ENCODE measurements at regions not wholly inside any gene's neighbourhood (a gene's known extent, or its start where the extent isn't known, plus 50 kb on each side); places are given as distances from the start of the nearest gene placed in this dataset.
"Not testable (repeated sequence)": the region's sequence is repeated elsewhere in the genome, so short reads cannot be mapped to it uniquely, and the experiment has no call there.

GRCh38 chr14:29982171-29982570 lies 54.5 kb upstream of the PRKD1 start:
- intact Hi-C loops (cut with micrococcal nuclease) = no loop called here
- Mint-ChIP-seq H3K27me3 (no peaks in the 10 kb centered on the region), H3K9me3 (no peaks in the 10 kb centered on the region), H3K27ac (no peak overlapping the region), H3K4me1 (ENCODE audit: low read depth) (no peaks in the 10 kb centered on the region), H3K36me3 (ENCODE audit: low read depth) (no peaks in the 10 kb centered on the region), H3K4me3 (no peak overlapping the region)

DNA sequence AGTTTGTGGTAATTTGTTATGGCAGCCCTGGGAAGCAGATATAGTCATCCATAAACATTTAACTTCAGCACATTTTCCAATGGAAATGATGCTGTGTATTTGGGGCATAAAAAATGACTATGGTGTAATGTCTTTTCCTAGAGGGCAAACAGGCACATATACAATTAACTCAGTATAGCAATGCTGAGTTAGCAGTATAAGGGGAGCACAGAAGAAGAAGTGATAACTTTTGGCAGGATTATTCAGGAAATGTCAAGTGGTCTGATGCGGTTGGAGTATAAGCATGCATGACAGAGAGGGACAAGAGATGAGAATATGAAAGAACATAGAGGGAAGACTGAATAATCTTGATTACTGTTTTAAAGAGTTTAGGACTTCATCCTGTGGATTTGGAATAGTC lies 55.3 kb upstream of the PRKD1 start:
- Mint-ChIP-seq H3K4me1 (ENCODE audit: low read depth) (no peaks in the 10 kb centered on the region), H3K36me3 (ENCODE audit: low read depth) (no peaks in the 10 kb centered on the region)

GRCh38 chr14:29990344-29990857 lies 62.8 kb upstream of the PRKD1 start:
- H3K36me3 Mint-ChIP-seq (ENCODE audit: low read depth); intact Hi-C loops (cut with micrococcal nuclease); H3K27ac Mint-ChIP-seq; H3K27me3 Mint-ChIP-seq; H3K4me3 Mint-ChIP-seq; H3K4me1 Mint-ChIP-seq (ENCODE audit: low read depth); H3K9me3 Mint-ChIP-seq: not testable (repeated sequence)

More for the DNA sequence above, 55.3 kb upstream of the PRKD1 start:
- no peaks in the 10 kb centered on the region for H3K9me3 Mint-ChIP-seq
- H3K4me3 Mint-ChIP-seq = no peak overlapping the region
- no peak overlapping the region for H3K27ac Mint-ChIP-seq
- no peaks in the 10 kb centered on the region for H3K27me3 Mint-ChIP-seq
- intact Hi-C loops (cut with micrococcal nuclease) = no loop called here

- Mint-ChIP-seq H3K4me1 (ENCODE audit: low read depth) (no peaks in the 10 kb centered on the region), H3K36me3 (ENCODE audit: low read depth) (no peaks in the 10 kb centered on the region), H3K4me3 (no peak overlapping the region), H3K27me3 (no peaks in the 10 kb centered on the region), H3K9me3 (no peaks in the 10 kb centered on the region), H3K27ac (no peak overlapping the region)
- intact Hi-C loops (cut with micrococcal nuclease) = no loop called here
These were observed 63.3 kb upstream of the PRKD1 start for GRCh38 chr14:29990993-29991392.

- intact Hi-C loops (cut with micrococcal nuclease) = no loop called here
- Mint-ChIP-seq H3K4me3 (no peak overlapping the region), H3K4me1 (ENCODE audit: low read depth) (no peaks in the 10 kb centered on the region), H3K27me3 (no peaks in the 10 kb centered on the region), H3K9me3 (no peaks in the 10 kb centered on the region), H3K27ac (no peak overlapping the region), H3K36me3 (ENCODE audit: low read depth) (no peaks in the 10 kb centered on the region)
These were observed 65.5 kb upstream of the PRKD1 start for GRCh38 chr14:29993143-29993542.

DNA sequence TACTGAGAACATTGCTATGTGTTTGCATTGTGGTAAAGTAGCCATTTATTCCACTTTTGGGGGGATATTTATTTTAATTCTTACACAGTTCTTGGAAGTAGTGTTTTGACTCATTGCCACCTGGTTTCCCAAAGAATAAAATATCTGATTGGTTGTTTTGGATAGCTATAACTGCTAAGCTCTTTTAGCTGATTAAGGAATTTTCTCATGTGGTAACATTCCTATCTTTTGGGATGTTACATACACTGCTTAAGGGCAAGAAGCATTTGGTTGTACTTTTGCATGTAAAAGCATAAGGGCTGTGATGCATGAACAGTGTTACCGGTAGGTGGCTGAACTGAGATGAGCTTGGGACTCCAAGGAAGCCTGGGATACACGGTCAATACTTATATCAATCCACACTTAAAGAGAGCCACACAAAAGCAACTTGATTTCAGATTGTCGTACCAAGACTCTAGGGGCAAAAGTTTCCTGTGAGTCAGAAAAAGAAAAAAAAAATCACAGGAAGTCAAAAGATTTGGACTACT lies 71.4 kb upstream of the PRKD1 start:
- intact Hi-C loops (cut with micrococcal nuclease) = no loop called here
- Mint-ChIP-seq H3K4me3 (no peak overlapping the region), H3K4me1 (ENCODE audit: low read depth) (no peaks in the 10 kb centered on the region), H3K27ac (no peak overlapping the region), H3K36me3 (ENCODE audit: low read depth) (no peaks in the 10 kb centered on the region), H3K9me3 (no peaks in the 10 kb centered on the region), H3K27me3 (no peaks in the 10 kb centered on the region)

DNA sequence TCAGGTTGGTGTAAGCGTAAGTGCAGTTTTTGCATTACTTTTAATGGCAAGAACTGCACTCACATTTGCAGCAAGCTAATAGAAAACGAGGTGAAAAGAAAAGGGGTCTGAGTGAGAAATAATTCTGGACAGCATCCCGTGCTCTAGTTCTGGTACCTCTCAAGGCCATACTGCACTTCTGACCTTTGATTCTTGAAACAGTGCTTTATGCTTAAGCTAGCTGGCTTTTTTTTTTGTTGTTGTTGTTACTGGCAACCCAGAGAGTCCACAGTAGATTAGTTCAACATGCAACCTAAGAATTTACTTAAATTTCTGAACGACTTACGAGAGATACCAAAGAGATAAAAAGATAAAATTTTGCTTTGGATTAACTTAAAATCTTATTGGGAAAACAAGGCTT lies 75.2 kb upstream of the PRKD1 start:
- Mint-ChIP-seq H3K27me3 (no peaks in the 10 kb centered on the region), H3K4me3 (no peak overlapping the region), H3K27ac (no peak overlapping the region), H3K9me3 (no peaks in the 10 kb centered on the region), H3K4me1 (ENCODE audit: low read depth) (no peaks in the 10 kb centered on the region), H3K36me3 (ENCODE audit: low read depth) (no peaks in the 10 kb centered on the region)
- intact Hi-C loops (cut with micrococcal nuclease) = no loop called here

DNA sequence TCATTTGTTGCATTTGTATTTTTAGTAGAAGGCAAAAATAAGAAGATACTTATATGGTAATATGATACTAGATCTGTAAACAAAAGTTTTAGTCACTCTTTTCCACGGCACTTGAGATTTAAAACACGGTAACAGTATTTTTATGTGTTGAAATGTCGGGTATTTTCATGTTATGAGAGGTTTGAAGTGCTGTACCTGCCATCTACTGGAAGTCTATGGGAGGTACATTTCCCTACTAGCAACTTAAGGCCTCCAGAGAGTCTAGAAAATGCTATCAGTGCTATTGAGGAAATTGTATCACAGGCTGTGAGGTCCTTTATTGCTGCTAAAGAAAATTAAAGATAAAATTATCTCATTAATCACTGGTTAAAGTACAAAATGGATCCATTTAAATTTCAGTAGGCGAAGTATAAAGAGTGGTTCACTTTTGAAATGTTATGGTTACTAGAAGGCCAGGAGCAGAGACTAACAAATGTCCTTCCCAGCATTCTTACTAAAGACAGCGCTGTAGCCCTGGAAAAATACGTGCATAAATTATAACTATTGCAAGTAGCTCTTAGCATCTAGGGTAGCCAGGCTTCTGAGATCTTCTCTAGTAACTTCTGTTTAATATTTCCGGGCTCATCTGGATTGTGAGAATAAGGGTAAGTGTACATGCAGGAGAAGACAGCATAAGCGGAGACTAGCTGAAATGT lies 77.6 kb upstream of the PRKD1 start:
- H3K4me3 Mint-ChIP-seq = no peak overlapping the region
- intact Hi-C loops (cut with micrococcal nuclease) = no loop called here
- no peak overlapping the region for H3K27ac Mint-ChIP-seq
- H3K36me3 Mint-ChIP-seq (ENCODE audit: low read depth) = no peaks in the 10 kb centered on the region
- H3K27me3 Mint-ChIP-seq = no peaks in the 10 kb centered on the region
- H3K9me3 Mint-ChIP-seq = no peaks in the 10 kb centered on the region
- no peaks in the 10 kb centered on the region for H3K4me1 Mint-ChIP-seq (ENCODE audit: low read depth)

- Mint-ChIP-seq H3K36me3 (ENCODE audit: low read depth) (no peaks in the 10 kb centered on the region), H3K27ac (no peak overlapping the region), H3K4me1 (ENCODE audit: low read depth) (no peaks in the 10 kb centered on the region), H3K4me3 (no peak overlapping the region), H3K9me3 (no peaks in the 10 kb centered on the region), H3K27me3 (no peaks in the 10 kb centered on the region)
- intact Hi-C loops (cut with micrococcal nuclease) = no loop called here
These were observed 79.0 kb upstream of the PRKD1 start for GRCh38 chr14:30006695-30007094.

GRCh38 chr14:30015489-30015888 lies 87.8 kb upstream of the PRKD1 start:
- no peak overlapping the region for H3K4me3 Mint-ChIP-seq

DNA sequence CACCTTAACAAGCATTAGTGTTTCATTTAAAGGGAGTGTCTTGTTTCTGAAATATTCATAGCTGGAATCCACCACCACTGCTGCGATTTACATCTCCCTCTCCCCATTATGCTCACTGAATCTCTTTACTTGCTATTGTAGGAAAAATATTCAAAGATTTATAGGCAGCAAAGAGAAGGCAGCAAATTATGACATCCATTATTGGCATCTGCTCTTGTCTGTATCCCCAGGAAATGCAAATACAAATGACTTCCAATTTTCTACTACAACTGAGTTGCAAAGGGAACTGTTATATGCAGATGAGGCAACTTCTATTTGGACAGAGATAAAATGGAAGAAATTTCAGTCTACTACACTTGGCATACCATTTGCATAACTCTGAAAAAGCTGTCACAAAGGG lies 88.4 kb upstream of the PRKD1 start:
- Mint-ChIP-seq H3K4me3 (no peak overlapping the region), H3K9me3 (no peaks in the 10 kb centered on the region), H3K27me3 (no peaks in the 10 kb centered on the region), H3K36me3 (ENCODE audit: low read depth) (no peaks in the 10 kb centered on the region), H3K27ac (no peak overlapping the region), H3K4me1 (ENCODE audit: low read depth) (no peaks in the 10 kb centered on the region)
- intact Hi-C loops (cut with micrococcal nuclease) = no loop called here

More at GRCh38 chr14:30015489-30015888, 87.8 kb upstream of the PRKD1 start:
- Mint-ChIP-seq H3K27me3 (no peaks in the 10 kb centered on the region), H3K9me3 (no peaks in the 10 kb centered on the region), H3K36me3 (ENCODE audit: low read depth) (no peaks in the 10 kb centered on the region), H3K27ac (no peak overlapping the region), H3K4me1 (ENCODE audit: low read depth) (no peaks in the 10 kb centered on the region)
- intact Hi-C loops (cut with micrococcal nuclease) = no loop called here

- H3K36me3 Mint-ChIP-seq (ENCODE audit: low read depth) = no peaks in the 10 kb centered on the region
- H3K27me3 Mint-ChIP-seq = no peaks in the 10 kb centered on the region
- no peak overlapping the region for H3K4me3 Mint-ChIP-seq
- no peaks in the 10 kb centered on the region for H3K9me3 Mint-ChIP-seq
- H3K4me1 Mint-ChIP-seq (ENCODE audit: low read depth) = no peaks in the 10 kb centered on the region
- intact Hi-C loops (cut with micrococcal nuclease) = no loop called here
- no peak overlapping the region for H3K27ac Mint-ChIP-seq
These were observed 89.8 kb upstream of the PRKD1 start for GRCh38 chr14:30017370-30017993.

DNA sequence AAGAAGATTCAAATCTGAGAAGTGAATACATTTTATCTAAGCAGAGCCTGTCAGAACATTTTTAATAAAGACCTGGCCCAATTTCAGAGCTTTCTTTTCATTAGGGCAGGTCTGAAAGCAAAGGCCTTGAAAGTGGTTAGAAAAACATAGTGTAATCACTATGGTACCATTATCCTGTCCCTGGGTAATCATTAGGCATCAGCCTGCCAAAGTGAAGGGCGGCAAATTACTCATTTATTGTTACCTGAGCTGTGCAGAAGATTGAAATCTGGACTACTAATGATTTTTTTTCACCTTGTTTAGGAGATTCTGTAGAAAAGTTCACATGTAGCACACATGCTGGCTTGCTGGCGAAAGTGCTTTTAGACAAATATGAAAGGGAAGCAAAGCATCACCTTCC lies 92.6 kb upstream of the PRKD1 start:
- H3K27me3 Mint-ChIP-seq = no peaks in the 10 kb centered on the region
- H3K27ac Mint-ChIP-seq = no peak overlapping the region
- H3K36me3 Mint-ChIP-seq (ENCODE audit: low read depth) = no peaks in the 10 kb centered on the region
- intact Hi-C loops (cut with micrococcal nuclease) = no loop called here
- H3K4me1 Mint-ChIP-seq (ENCODE audit: low read depth) = no peaks in the 10 kb centered on the region
- H3K9me3 Mint-ChIP-seq = peaks cover 4% of the 10 kb centered on the region
- no peak overlapping the region for H3K4me3 Mint-ChIP-seq

DNA sequence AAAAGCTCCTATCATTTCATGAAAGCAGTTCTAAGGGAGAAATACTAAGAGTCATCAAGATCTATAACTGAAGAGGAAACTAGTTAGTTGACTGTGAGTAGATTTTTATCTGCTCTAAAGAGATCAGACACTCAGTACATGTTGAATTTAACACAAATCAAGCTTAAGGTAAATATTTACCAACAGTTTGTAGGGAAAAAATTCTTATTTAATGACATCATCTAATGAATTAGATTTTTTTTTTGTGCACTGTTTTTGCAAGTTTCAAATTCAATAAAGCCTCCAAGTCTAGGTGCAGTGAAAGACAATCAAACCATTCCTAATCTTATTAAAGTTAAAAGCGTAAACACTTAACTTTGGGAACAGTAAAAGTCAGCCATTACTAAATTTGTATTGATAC lies 93.0 kb upstream of the PRKD1 start:
- Mint-ChIP-seq H3K9me3 (peaks cover 8% of the 10 kb centered on the region), H3K27ac (no peak overlapping the region), H3K4me1 (ENCODE audit: low read depth) (no peaks in the 10 kb centered on the region), H3K27me3 (no peaks in the 10 kb centered on the region), H3K36me3 (ENCODE audit: low read depth) (no peaks in the 10 kb centered on the region), H3K4me3 (no peak overlapping the region)
- intact Hi-C loops (cut with micrococcal nuclease) = no loop called here

DNA sequence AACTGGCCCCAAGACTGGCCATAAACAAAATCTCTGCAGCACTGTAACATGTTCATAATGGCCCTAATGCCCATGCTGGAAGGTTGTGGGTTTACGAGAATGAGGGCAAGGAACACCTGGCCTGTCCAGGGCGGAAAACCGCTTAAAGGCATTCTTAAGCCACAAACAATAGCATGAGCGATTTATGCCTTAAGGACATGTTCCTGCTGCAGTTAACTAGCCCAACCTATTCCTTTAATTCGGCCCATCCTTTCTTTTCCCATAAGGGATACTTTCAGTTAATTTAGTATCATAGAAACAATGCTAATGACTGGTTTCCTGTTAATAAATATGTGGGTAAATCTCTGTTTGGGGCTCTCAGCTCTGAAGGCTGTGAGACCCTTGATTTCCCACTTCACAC lies 95.7 kb upstream of the PRKD1 start:
- H3K9me3 Mint-ChIP-seq = peaks cover 24% of the 10 kb centered on the region
- H3K4me3 Mint-ChIP-seq; H3K27me3 Mint-ChIP-seq; H3K4me1 Mint-ChIP-seq (ENCODE audit: low read depth); H3K27ac Mint-ChIP-seq; intact Hi-C loops (cut with micrococcal nuclease); H3K36me3 Mint-ChIP-seq (ENCODE audit: low read depth): not testable (repeated sequence)

Measured in dendritic cell treated with granulocyte-macrophage colony-stimulating factor and Interleukin-4, amounts not matched to agents 40 ng/mL and 50 ng/mL, for 4 days (primary cell).